HepG2 (cell line): ENCODE measurements at regions not wholly inside any gene's neighbourhood (a gene's known extent, or its start where the extent isn't known, plus 50 kb on each side); places are given as distances from the start of the nearest gene placed in this dataset.

Source experiments
- AKAP8 ChIP-seq: sonication (generic); formaldehyde crosslinking; IDR thresholded peaks from 2 replicates; pipeline ENCODE4 v1.5.1; 2020; ENCODE audit warnings: mild to moderate bottlenecking, missing genetic modification reagents
- BCL6 ChIP-seq: IDR thresholded peaks from 2 replicates; pipeline ENCODE4 v1.6.1; 2016; ENCODE audit warnings: missing genetic modification reagents, missing compliant biosample characterization
- CENPX ChIP-seq: sonication (generic); formaldehyde crosslinking; IDR thresholded peaks from 2 replicates; pipeline ENCODE4 v1.9.0; 2021; ENCODE audit warnings: mild to moderate bottlenecking, missing genetic modification reagents, moderate library complexity
- DNMT3B ChIP-seq: conservative IDR thresholded peaks from 2 replicates; pipeline ENCODE4 v1.6.1; 2016; ENCODE audit warnings: missing biosample characterization, control low read depth
- HNRNPL ChIP-seq: fragments of 200-400 bp; formaldehyde crosslinking; IDR thresholded peaks from 2 replicates; pipeline ENCODE4 v1.6.1; 2017; ENCODE audit warnings: mild to moderate bottlenecking, low read depth, low read length
- ONECUT2 ChIP-seq: sonication (generic); formaldehyde crosslinking; IDR thresholded peaks from 2 replicates; pipeline ENCODE4 v1.4.0; 2020; ENCODE audit warnings: missing genetic modification reagents
- SP4 ChIP-seq: sonication (generic); formaldehyde crosslinking; IDR thresholded peaks from 2 replicates; pipeline ENCODE4 v1.8.1; 2023; ENCODE audit warnings: mild to moderate bottlenecking, missing genetic modification reagents
- TBX2 ChIP-seq: sonication (generic); formaldehyde crosslinking; IDR thresholded peaks from 2 replicates; pipeline ENCODE4 v1.5.0; 2020; ENCODE audit warnings: missing genetic modification reagents, mild to moderate bottlenecking, borderline replicate concordance
- ZMYM3 ChIP-seq: sonication (generic); formaldehyde crosslinking; IDR thresholded peaks from 2 replicates; pipeline ENCODE4 v1.5.1; 2020; ENCODE audit warnings: mild to moderate bottlenecking, missing genetic modification reagents
- ZNF280B ChIP-seq: sonication (generic); formaldehyde crosslinking; IDR thresholded peaks from 2 replicates; pipeline ENCODE4 v1.5.0; 2020; ENCODE audit warnings: missing genetic modification reagents, mild to moderate bottlenecking, borderline replicate concordance
- ZNF318 ChIP-seq: sonication (generic); formaldehyde crosslinking; IDR thresholded peaks from 2 replicates; pipeline ENCODE4 v1.4.0; 2020; ENCODE audit warnings: mild to moderate bottlenecking, missing genetic modification reagents
- ZNF326 ChIP-seq: sonication (generic); formaldehyde crosslinking; IDR thresholded peaks from 2 replicates; pipeline ENCODE4 v1.4.0; 2020; ENCODE audit warnings: missing genetic modification reagents, borderline replicate concordance
- ZNF329 ChIP-seq: sonication (generic); formaldehyde crosslinking; IDR thresholded peaks from 2 replicates; pipeline ENCODE4 v1.9.0; 2021; ENCODE audit warnings: low read depth, mild to moderate bottlenecking, missing genetic modification reagents
- ZNF687 ChIP-seq: sonication (generic); formaldehyde crosslinking; IDR thresholded peaks from 2 replicates; pipeline ENCODE4 v1.5.1; 2020; ENCODE audit warnings: mild to moderate bottlenecking, missing genetic modification reagents, moderate library complexity

- TF ChIP-seq ZNF318 (CRISPR knock-in tag) = no peak
- no peak for TF ChIP-seq ZNF280B (CRISPR knock-in tag)
- TF ChIP-seq BCL6 = peak; percentile 34; the same call in 1 of the 2 replicates
- TF ChIP-seq HNRNPL = no peak
- TF ChIP-seq CENPX (CRISPR knock-in tag) = no peak
- TF ChIP-seq TBX2 (CRISPR knock-in tag) = peak; percentile 25; the same call in 1 of the 2 replicates
- TF ChIP-seq ZNF687 (CRISPR knock-in tag) = no peak
- TF ChIP-seq ZMYM3 (CRISPR knock-in tag) = no peak
- TF ChIP-seq SP4 (CRISPR knock-in tag) = no peak
- no peak for TF ChIP-seq ZNF329
- no peak for TF ChIP-seq AKAP8 (CRISPR knock-in tag)
- TF ChIP-seq ZNF326 (CRISPR knock-in tag) = no peak
- TF ChIP-seq DNMT3B (CRISPR knock-in tag) = no peak
- no peak for TF ChIP-seq ONECUT2
Measured at GRCh38 chr13:21837841-21838551, 167.1 kb downstream of the FGF9 start (continued).
